LoVo (cell line): ENCODE measurements at regions not wholly inside any gene's neighbourhood (a gene's known extent, or its start where the extent isn't known, plus 50 kb on each side); places are given as distances from the start of the nearest gene placed in this dataset.
"Not testable (repeated sequence)": the region's sequence is repeated elsewhere in the genome, so short reads cannot be mapped to it uniquely, and the experiment has no call there.

Experiments used
- DNase-seq: peaks from one replicate; pipeline ENCODE4 v3.0.0-alpha.2; 2016; ENCODE audit warnings: low spot score

DNA sequence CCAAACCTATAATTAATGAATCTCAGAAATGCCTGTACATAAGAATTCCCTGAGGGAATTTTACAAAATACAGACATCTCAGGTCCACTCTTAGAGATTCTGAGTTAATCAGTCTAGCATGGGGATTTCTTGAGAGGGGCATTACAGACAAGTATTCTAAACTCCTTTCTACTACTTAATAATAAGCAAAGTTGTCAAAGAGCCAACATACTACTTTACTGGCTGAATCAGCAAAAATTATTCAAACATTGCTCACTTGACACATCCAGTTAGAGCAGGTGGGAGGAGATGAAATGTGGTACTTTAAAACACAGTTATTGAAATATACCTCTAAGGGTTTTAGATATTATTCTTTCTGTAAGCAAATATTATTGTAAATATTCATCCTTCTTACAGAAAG, 1164.7 kb downstream of the CDY2B start:
- DNase-seq, result no peak

DNA sequence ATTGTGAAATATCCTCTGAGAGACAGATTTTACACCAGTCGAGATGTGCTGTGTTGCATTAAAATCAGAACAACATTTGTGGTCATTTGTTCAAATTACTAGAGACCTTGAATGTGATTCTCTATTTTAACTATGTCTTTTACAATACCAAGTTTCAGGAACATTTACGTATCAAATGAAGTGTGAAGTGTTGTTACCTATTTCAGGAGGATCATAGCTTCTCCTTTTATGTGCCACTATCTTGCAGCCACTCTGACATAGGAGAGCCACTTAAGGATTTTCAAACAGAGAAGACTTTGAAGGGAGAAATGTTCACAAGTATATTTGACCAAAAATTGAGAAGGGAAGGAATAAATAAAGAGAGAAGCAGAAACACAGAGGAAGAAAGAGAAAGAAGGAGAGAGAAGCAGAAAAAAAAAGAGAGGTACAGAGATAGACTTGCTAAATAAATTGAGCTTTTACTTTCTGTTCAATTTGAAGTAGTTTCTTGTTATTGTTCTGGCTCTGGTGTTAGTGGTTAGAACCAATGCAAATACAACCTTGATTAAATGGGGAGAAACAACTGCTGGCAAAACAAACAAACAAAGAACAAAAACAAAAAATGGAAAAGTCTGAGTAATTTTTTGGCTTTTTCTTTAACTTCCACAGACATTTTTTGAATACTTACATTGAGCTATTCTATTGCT, 1206.8 kb downstream of the CDY2B start:
- no peak for DNase-seq

DNA sequence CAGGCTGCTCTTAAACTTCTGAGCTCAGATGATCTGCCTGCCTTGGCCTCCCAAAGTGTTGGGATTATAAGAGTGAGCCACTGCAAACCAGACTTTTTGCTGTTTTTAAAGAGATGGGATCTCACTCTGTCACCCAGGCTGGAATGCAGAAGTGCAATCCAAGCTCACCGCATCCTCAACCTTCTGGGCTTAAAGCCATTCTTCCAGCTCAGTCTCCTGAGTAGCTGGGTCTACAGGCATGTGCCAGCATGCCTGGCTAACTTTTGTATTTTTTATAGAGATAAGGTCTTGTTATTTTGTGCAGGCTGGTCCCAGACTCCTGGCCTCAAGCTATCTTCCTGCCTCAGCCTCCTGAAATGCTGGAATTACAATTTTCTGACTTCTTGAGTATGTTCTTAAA, 1211.6 kb downstream of the CDY2B start:
- DNase-seq, result no peak

DNA sequence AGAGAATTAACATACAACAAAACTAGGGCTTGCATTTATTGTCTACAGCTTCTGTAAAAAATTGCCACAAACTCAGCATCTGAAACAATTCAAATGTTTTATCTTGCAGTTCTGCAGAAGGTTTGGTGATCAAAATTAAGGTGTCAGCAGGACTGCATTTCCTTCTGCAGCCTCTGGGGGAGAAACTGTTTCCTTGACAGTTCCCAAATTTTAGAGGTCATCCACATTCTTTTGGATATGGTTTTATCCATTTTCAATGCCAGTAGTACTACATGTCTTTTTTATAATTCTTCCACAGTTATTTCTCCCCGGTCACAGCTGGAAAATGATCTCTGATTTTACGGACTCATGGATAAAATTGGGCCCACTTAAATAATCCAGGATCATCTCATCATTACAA, 1217.3 kb downstream of the CDY2B start:
- DNase-seq, result no peak

DNA sequence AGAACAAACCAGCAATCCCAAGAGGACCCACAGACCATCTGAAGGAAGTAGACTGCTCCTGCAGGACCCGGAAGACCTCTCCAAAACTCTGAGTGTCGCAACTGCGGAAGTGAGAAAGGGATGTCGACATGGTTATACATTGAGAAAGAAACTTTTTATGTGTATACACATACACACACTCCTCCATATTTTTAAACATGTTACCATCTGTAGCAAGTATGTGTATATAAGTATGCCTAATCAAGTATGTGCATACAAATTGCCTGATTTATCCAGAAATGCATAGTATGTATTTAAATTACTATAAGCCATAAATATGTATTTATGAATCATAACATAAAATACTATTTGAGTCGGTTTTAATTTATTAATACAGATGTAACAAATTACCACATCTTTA, 1220.7 kb downstream of the CDY2B start:
- no peak for DNase-seq

DNA sequence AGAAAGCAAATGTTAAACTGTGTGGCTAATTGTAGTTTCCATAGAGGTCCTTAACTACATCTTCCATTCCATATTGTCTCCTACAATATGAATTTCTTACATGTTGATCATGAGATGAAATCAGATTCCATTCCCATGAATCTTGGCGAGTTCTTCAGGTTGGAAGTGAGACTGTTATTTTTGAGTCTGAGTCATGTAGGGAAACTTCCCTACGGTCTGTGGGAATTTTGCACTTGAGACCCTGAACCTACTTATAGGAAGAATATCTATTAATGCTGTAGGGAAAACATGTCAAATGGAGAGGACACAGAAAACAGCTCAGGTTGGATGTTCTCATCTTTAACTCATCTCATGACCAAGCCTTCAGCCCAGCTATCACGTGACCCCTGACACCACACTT, 1226.0 kb downstream of the CDY2B start:
- DNase-seq, result no peak

DNA sequence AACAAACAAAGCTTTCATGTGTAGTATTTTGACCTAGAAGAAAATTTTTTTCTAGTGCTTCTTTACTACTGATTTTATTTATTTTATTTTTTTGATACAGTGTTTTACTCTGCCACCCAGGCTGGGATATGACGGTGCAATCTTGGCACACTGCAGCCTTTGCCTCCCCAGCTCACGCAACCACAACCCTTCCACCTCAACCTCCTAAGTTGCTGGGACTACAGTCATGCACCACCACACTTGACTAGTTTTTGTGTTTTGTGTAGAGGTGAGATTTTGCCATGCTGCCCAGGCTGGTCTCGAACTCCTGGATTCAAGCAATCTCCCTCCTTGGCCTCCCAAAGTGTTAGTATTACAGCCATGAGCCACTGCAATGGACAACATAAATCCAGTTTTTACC, 1234.0 kb downstream of the CDY2B start:
- no peak for DNase-seq

DNA sequence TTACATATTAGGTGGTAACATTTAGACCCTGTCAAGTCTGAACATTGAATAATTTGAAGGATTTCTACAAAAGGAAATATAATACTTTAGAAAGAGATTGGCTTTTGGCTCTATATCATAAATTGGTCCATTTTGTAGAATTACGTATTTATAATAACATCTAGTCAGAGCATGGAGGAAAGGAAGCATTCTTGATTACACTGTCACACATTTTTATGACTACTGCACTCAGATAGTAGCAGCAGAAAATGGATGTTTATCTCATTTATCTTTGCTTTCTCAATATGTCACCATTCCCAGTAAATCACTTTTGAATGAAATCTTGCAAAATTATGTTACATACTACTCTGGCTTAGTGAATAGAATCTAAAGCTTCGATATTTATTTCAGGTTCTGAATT, 1234.6 kb downstream of the CDY2B start:
- DNase-seq, result no peak

DNA sequence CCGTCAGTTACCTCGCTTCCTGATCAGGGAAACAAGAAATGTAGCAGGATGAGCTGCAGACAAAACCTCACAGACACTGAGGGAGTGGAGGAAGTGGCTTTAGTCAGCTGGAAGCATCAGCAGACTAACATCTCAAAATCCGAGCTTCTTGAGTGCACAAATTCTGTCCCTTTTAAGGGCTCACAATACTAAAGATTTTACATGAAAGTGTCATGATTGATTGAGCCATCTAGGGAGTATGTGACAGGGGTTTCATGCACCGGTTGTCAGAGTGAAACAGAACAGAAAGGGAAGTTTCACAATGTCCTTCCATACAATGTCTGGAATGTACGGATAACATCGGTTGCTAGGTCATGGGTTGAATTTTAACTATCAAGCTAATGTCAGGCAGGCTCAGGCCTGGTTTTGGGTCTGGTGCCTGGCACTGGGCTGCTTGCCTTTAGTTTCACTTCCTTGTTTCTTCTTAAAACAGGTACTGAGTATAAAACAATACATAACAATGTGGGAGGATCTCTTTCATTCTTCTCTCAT, 1235.7 kb downstream of the CDY2B start:
- DNase-seq, result no peak

DNA sequence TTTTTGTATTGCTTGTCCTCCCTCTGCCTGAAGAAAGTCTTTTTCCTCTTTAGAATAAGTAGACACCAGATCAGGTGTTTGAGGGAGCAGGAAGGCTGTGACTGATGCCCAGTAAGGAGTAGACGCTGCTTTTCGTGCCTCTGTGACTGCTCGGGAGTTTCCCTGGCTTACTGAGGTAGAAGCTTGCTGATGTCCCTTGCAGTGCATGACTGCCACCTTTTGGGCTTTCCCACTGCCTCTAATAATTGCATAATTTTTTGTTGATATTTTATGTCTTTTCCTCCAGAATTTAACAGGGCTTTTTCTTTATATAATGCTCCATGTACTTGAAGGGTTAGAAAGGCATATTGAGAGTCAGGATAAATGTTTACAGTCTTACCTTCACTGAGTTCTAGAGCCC, 1240.2 kb downstream of the CDY2B start:
- no peak for DNase-seq

DNA sequence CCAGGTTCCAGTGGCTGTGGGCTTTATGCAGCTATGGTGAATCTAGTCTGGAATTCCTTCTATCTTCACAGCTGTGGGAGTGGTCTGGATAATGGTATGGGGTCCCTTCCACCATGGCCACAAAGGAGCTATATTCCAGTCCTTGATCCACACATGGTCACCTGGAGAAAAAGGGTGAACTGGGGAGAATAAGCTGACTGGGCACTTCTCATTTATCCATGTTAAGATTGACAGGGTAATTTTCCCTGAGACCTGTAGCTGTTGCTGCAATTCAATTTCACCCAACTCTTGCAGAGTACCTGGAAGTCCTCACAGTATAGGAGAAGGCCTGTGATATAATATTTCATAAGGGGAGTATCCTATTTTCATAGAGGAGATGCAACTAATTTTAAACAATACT, 1241.3 kb downstream of the CDY2B start:
- not testable (repeated sequence) for DNase-seq

DNA sequence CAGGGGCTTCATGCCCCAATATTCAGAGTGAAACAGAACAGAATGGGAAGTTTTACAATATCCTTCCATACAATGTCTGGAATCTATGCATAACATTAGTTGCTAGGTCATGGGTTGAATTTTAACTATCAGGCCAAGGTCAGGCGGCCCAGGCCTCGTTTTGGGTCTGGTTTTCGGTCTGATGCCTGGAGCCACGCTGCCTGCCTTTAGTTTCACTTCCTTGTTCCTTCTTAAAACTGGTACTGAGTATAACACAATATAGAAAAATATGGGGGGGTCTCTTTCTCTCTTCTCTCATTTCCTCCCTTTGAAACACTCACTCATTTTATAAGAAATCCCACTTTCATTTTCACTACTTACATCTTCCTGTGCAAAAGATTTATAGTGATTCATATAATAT, 1243.8 kb downstream of the CDY2B start:
- DNase-seq, result no peak

DNA sequence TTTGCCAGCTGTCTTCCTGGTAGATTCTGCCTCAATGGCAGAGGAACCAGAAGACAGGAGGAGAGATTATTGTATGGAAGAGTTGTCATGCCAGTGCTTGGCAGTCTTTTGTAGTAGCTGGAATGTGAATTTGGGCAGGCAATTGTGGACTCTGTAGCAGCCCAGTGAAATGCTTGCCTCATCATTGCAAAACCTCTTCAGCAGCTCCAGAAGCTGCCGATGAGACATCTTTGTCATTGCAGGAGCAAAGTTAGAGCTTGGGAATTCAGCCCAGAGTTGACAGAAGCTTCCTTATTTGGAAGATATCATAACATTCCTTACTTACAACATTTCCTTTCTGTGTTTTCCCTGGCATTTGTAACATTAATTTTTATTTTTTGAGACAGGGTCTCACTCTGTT, 1250.9 kb downstream of the CDY2B start:
- DNase-seq, result no peak

DNA sequence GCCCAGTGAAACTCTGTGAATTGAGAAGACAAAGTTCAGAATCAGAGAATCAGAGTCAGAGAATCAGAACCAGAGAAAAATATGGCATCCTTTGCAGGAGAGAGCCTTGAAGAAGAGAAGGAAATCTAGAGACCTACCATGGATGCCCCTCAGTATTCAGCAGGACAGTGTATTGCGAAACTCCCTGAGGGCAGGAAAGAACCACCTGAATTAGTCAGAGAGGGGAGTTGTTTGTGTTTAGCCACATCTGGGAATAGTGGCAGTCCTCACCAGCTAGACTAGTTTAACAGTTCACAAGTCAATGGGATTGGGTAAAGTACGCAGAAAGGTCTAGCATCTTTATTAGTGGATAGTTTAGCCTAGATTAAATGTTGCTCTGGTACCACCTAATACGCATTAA, 1252.9 kb downstream of the CDY2B start:
- no peak for DNase-seq

DNA sequence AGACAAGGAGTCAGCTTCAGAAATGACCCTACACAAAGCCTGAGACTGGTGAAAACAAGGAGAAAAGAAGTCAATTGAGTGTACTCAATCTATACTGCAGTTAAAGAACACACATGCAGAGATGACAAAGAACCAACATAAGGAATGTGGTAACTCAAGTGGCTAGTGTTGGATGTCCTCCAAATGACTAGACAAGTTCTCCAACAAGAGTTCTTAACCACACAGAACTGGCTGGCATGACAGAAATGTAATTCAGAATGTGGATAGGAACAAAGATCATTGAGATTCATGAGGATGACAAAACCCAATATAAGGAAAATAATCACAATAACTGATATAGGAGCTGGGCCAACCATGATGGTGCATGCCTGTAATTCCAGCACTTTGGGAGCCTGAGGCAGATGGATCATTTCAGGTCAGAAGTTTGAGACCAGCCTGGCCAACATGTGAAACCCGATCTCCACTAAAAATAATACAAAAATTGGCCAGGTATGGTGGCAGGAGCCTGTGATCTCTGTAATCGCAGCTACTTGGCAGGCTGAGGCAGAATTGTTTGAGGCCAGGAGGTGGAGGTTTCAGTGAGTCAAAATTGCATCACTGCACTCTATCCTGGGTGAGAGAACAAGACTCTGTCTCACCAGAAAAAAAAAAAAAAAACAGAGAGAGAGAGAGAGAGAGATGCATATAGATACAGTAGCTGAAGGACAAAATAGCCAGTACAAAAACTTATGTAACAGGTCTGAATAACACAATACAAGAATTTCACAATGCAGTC, 1263.6 kb downstream of the CDY2B start:
- no peak for DNase-seq

DNA sequence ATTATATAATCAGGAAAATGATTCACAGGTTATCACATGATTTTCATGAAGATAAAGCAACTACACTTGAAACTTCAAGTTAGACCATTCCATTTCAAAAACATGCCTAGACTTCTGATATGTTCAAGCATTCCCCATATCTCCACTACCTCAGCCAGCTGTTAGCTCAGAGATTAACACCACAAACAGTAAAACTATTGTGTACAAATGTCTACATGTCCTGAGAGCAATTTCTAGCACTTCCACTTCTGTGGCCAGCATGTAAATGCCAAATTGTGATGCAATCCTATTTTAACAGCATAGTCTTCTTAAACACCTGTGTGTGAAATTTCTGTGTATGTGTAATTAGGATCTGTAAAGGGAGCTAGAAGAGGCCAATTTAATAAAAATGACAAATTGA, 1271.3 kb downstream of the CDY2B start:
- DNase-seq, result no peak

DNA sequence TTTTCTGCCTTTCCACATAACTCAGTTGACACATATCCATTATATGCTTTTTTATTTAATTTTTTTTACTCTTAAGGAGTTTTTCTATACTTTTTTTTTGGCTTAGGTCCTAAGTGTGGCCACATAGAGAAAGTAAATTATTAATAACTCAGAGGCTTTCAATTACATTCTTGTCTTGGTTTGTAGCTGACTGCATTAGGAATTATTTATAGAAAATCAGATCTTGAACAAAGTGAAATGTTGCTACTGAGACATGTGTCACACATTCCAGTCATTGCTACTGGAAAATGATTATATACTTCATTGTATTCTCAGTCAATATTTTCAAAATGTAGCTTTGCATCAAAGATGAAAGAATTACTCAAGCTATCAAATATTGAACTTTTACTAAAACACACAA, 1277.9 kb downstream of the CDY2B start:
- DNase-seq, result no peak

DNA sequence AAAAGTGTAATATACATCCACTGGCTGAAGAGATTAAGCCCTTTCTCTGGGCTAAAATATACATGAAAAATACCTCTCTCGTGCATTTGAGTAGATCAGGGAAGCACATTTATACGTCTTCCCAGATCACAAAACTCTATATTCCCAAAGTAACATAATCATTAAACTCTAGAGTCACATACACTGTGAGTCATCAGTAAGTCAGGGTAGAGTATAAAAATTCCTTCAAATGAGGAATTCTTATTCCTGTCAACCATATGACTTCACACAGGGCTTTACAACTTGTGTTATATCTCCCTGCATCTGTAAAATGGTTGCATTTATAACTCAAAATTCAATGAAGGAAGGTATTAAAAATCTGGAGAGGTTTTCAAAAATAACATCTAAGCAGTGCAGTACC, 1278.4 kb downstream of the CDY2B start:
- DNase-seq, result no peak

DNA sequence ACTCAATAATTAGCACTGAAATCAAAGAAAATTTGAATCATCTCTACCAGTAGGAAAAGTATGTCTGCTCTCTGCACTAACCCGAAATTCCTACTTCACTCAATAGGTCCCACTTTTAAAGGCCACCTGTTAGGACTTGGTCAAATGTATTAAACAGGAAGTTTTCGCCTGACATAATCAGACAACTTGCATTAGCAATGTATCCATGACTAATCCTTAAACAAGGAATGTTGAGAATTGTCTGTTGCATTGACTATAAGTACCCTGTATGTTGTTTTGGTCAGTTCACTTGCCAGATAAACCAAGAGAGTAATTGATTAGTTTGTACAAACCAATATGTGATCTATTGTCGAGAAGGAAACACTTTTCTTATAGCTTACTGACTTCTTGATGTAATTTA, 1308.0 kb downstream of the CDY2B start:
- DNase-seq, result no peak

DNA sequence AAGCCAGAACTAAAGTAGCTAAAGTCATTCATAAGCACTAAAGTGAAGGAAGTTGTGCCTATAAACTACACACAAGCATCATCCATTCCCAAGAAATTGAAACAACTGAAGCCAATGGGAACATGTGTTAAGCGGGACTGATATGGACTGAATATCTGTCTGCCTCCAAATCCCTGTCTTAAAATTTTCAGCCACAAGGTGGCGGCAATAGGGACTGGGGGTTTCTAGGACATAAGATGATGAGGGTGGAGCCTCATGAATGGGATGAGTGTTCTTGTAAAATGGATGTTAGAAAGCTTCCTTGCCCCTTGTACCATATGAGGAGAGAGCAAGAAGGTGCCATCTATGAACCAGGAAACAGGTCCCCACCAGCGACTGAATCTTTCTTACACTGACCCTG, 1317.5 kb downstream of the CDY2B start:
- no peak for DNase-seq

DNA sequence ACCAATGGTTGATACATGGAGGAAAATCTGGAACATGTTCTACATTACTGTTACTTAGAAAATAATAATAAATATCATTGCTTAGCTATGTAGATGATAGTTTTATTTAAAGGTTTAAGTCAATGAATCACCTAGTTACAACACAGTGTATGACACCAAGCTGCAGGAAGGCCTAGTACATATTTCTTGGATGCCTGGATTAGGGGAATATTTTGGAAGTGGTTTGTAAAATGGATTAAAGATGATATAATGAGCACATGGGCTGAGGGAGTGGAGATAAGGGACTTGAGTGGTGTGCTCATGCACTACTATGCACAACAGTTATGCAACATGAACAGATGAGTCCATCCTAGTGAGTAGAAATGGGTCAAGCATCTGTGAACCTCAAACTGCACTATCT, 1358.0 kb downstream of the CDY2B start:
- no peak for DNase-seq

DNA sequence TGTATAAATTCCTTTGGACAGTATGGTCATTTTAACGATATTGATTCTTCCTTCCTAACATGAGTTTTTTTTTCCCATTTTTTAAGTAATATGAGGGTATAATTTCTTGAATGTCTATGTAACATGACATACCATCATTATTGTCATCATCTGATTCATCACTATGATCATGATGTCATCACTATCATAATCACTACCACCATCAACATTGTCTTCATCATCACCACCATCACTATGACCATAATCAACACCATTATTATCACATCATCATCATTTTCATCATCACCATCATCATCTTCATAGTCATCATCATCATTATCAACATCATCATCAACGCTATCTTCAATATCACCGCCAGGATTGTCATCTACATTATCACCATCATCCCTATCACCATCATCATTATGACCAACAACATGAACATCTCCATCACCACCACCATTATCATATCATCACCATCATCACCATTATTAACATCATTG, 1377.2 kb downstream of the CDY2B start:
- no peak for DNase-seq

DNA sequence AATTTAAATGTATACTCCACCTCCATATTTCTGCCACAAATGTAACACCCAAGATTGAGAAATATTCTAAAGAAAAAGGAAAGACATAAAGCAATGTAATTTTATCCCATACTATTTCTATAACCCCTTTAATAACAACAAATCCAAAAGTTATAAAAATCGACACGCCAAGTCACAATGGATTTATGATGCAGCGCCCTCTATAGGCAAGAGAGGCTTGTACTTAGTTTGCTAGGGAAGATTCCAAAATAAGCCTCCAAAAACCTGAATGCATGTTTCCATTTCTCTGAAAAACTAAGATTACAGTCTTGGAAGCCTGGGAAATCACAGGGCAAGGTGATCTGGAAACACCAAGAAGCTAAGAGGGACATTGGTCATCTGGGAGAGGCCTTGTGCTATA, 1389.3 kb downstream of the CDY2B start:
- DNase-seq, result no peak
